ENCODE measurements at regions not wholly inside any gene's neighbourhood (a gene's known extent, or its start where the extent isn't known, plus 50 kb on each side); places are given as distances from the start of the nearest gene placed in this dataset.

- DNase-seq = no peak
Observed at GRCh38 chr7:73964786-73965185, 63.2 kb upstream of the ELN start.

- DNase-seq = peak in 1 of 3 donors; percentile 9
Observed at GRCh38 chr7:73966062-73966940, 61.7 kb upstream of the ELN start.

- peak in 1 of 3 donors; percentile 10 for DNase-seq
Observed at GRCh38 chr7:73966941-73967831, 60.8 kb upstream of the ELN start.

GRCh38 chr7:73967832-73968290 is 60.1 kb upstream of the ELN start:
- DNase-seq = peak in 1 of 3 donors; percentile 32

- DNase-seq = peak in 1 of 3 donors; percentile 20
Observed at GRCh38 chr7:73968487-73968886, 59.5 kb upstream of the ELN start.

- no peak for DNase-seq
Observed at GRCh38 chr7:73969991-73970390, 58.0 kb upstream of the ELN start.

GRCh38 chr7:73970801-73971229 is 57.2 kb upstream of the ELN start:
- no peak for DNase-seq

- DNase-seq = peak in 1 of 3 donors; percentile 18
Observed at GRCh38 chr7:73971322-73971703, 56.7 kb upstream of the ELN start.

GRCh38 chr7:73971704-73972341 is 56.1 kb upstream of the ELN start:
- DNase-seq = no peak

- no peak for DNase-seq
Observed at GRCh38 chr7:73972614-73973013, 55.4 kb upstream of the ELN start.

- no peak for DNase-seq
Observed at GRCh38 chr7:73973091-73973490, 54.9 kb upstream of the ELN start.

- DNase-seq = no peak
Observed at GRCh38 chr7:73974101-73974947, 53.6 kb upstream of the ELN start.

- no peak for DNase-seq
Observed at GRCh38 chr7:73974948-73975926, 52.7 kb upstream of the ELN start.

GRCh38 chr7:73976761-73977618 is 51.0 kb upstream of the ELN start:
- no peak for DNase-seq

- peak in 1 of 3 donors; percentile 11 for DNase-seq
Observed at GRCh38 chr7:73977619-73978618, 50.1 kb upstream of the ELN start.
